HG03064 (cell line): ENCODE measurements at regions not wholly inside any gene's neighbourhood (a gene's known extent, or its start where the extent isn't known, plus 50 kb on each side); places are given as distances from the start of the nearest gene placed in this dataset.

Source experiments
- ATAC-seq: cut with Tn5 transposase; IDR thresholded peaks from one replicate; pipeline ENCODE4 v1.9.1; 2021; ENCODE audit warnings: low read depth; ENCODE audit not compliant: unreplicated experiment

DNA sequence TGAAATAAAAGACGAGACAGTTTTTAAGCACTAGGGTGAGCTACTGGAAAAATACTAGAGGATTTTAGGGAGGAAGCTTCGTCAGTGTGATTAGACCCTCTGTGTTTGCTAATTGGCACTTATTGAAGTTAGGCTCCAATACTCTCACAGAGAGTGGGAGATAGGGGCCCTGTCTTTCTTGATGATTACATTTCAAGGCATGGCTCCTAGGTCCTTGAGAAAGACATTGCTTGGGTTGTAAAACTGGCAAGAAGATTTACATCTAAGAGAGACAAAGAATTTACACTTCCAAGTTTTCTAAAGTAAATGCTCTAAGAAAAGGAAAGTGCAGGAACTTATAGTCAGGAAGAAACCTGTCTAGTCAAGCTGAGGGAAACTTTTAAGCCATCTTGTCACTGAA is 183.2 kb downstream of the C12orf50 start:
- no peak for ATAC-seq

DNA sequence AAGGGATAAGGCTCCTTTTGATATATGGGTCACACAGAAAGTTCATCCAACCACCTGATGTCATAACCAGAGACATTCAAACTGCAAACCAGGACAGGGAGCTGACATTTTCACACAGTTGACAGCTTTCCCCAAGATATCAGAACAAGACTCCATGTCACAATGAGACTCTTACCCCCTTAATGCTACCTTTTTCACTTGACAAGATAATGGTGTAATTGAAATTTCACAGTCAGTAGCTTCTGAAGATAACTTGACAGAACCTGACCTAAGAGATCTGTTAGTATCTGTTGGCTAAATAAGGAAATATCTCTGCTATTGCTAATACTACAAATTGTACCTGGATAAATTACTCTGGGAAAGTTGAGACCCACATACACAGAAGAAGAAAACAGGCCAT is 187.3 kb downstream of the C12orf50 start:
- no peak for ATAC-seq

- no peak for ATAC-seq
Observed at GRCh38 chr12:87836190-87836589, 193.0 kb downstream of the C12orf50 start.

DNA sequence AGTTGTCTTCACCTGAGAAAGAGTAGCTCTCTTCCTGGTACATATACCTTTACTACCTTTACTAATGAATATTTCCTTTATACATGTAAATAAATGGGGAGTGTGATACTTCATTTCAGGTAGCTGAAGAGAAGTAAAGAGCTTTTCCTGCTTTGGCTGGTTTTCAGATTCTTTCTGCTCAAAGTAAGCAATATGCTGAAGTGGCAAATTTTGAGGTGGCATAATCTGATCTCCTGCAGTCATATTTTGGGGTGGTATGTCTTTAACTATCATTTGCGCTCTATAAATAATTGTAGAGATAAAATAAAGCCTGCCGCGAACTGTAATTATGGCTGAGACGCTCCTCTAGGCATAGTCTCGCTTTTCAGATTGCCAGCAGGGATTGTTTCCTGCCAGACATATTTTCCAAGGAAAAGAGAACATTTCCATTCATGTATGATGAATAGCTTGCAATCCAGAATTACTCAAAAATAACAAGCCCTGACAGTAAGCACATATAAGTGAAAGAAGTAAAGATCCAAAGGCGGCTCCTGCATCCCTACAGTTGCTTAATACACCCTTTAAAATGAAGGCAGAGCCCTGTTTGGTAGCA is 200.7 kb downstream of the C12orf50 start:
- no peak for ATAC-seq

DNA sequence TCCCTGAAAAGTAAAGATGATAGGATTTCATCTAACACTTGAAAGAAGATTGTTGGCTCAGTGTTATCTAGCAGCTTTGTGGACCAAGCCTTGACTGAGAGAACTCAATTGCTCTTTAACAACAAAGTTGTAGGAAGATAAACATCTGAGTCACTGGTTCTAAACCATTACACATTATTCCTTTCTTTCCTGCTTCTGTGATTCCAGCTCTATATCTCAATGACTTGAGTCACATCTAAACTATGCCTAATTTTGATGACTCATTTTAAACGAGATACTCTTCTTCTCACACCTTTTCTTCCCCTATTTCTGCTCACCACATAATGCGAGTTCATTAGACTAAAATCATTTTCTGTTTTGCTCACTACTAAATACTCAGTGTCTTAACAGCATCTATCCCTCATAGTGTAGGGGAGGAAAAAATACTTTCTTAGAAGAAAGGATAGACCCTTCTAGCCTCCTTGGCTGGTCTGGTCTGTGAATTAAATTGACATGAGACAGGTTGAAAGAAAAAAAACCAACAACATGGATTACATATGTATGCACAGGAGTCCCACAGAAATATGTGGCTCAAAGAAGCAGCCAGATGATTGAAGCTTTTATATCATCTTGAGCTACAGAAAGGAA is 201.4 kb downstream of the C12orf50 start:
- no peak for ATAC-seq

GRCh38 chr12:87822923-87823322 is 206.3 kb downstream of the C12orf50 start:
- no peak for ATAC-seq

- no peak for ATAC-seq
Observed at GRCh38 chr12:87820524-87821202, 208.5 kb downstream of the C12orf50 start.

GRCh38 chr12:87818441-87818840 is 210.8 kb downstream of the C12orf50 start:
- no peak for ATAC-seq

DNA sequence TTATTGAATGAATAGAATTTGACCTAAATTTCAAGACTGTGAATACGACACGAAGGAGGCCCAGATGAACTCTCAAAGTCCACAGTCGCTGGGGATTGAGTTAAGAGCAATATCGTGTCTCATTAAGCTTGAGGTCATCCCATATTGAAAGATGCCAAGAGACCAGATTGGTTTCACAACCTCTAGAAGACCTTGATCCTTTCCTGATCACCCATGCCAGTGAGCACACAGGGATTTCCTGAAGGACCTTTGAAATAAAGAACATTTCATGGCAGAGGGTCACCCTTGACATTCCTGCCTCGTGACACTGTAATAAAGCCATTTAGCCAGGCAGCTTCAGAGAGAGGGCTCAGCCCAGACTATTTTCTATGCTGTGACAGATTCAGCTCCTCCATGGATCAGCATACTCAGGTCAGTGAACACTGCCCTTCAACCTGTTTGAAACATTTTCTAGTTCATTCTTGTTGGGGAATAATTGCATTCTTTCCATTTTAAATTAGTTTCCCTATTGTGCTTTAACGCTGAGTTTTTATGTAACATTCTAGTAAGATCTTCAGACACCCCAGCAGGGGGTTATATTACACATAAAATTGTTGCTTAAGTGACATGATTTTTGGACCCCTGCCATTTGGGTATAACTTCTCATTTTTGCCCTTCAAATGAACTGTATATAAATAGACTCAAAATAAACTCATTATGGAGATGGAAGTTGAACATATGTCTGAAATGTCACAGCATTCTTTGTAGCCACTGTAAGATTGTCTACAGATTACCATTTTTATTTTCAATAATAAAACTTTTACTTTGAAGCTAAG is 213.2 kb downstream of the C12orf50 start:
- ATAC-seq, result no peak

DNA sequence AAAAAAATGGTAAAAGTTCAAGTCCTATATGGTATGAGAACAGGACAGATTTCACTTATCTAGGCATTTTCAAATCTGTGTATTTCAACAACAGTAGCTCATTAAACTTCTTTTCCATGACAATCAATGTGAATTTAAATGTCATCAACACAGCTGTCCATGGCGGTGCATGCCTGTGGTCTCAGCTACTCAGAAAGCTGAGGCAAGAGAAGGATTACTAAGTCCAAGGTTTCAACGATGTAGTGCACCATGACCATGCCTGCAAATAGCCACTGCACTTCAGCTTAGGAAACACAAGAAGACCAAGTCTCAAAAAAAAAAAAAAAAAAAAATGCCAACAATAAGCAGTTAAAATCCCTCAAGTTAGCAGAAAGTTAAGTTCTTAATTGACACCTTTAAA is 214.6 kb downstream of the C12orf50 start:
- ATAC-seq, result no peak

- ATAC-seq, result no peak
Observed at GRCh38 chr12:87813476-87814234, 215.5 kb downstream of the C12orf50 start.

DNA sequence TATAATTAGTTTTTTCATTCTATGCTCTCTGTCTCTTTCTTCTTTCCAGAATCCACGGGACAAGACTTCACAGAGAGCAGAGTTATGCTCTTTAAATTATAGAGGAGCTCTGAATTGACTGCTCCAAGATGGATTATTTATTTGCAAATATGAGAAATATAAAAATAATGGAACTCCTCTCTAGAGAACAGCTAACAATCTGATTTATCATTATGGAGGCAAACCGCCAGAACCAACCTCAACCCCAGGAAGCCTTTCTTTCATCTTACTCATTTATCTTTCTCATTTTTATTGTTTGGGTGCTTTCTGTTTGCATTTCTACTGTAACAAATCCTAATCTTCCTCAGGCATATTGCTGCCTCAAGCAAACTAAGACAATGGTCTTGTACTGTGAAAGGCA is 216.5 kb downstream of the C12orf50 start:
- ATAC-seq, result no peak

- ATAC-seq, result no peak
Observed at GRCh38 chr12:87812030-87812429, 217.2 kb downstream of the C12orf50 start.

DNA sequence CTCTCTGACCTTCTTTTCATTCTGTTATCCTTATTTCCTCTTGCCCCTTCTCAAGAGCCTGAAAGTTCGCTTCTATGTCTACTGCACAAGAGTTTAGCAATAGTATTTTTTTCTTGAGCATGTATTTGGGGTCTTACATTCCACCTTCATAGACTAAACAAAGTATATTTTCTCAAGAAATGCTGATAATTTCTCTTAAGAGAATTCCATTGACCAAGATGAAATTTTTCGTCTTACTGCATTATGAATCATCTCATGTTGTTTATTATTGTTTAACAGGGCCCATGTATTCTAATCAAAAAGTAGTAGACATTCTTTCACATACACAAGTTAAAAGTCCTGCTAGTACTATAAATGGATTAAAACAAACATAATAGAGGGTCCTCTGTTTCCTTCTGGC is 219.3 kb downstream of the C12orf50 start:
- ATAC-seq, result no peak

- no peak for ATAC-seq
Observed at GRCh38 chr12:87807086-87807485, 222.1 kb downstream of the C12orf50 start.

DNA sequence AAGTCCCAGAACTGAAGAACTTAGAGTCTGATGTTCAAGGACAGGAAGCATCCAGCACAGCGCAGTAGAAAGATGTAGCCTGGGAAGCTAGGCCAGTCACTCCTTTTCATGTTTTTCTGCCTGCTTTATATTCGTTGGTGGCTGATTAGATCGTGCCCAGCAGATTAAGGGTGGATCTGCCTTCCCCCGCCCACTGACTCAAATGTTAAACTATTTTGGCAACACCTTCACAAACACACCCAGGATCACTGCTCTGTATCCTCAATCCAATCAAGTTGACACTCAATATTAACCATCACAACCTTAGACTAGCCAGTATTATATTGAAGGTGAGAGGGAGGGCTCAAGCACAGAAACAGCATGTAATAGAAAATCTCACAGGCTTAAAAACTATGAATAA is 222.9 kb downstream of the C12orf50 start:
- no peak for ATAC-seq

GRCh38 chr12:87804386-87804785 is 224.8 kb downstream of the C12orf50 start:
- no peak for ATAC-seq

DNA sequence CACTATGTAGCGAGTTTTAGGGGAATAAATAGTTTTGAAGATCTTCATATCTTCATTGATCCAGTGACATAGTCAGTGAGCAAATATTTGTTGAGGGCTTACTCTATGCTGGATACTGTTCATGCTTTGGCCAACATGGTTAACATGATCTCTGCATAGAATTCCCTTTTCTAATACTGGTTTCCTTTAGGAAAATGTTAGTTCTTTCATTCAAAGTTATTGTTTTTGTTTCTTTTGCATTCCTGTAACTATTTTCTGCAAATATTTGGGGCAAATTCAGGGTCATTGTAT is 226.5 kb downstream of the C12orf50 start:
- ATAC-seq, result no peak

GRCh38 chr12:87801860-87802720 is 227.1 kb downstream of the C12orf50 start:
- ATAC-seq, result no peak

DNA sequence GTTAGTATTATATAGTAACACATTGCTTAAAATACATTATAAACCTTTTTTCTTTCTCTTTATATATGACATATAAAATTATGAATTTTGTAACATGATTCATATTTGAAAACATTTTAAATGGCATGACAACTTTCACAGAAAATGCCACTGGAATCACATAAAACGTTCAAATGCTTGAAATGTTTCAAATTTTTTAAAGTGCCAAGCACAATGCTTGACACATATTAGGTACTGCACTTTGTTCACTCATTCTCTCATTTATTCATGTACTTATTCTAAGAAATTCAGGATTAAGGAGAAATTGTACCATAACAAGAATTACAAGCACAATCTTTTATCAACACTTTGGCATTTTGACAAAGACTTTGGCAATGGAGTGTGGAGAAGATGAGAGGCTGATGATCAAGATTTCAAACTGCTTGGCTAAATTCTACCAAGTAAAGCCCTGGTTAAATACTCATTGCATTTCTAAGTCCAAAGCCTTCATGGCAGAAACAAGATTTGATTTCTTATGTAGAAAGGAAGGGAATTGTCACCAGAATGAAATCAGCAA is 232.2 kb downstream of the C12orf50 start:
- no peak for ATAC-seq
